Endothelial cell of umbilical vein (primary cell): ENCODE measurements at regions not wholly inside any gene's neighbourhood (a gene's known extent, or its start where the extent isn't known, plus 50 kb on each side); places are given as distances from the start of the nearest gene placed in this dataset.

Source experiments
- BruUV-seq: library from RNA; stranded (reverse); fragments of 400-500 nt; replicated peaks from 2 replicates; lab custom pipeline; 2021; lab: Mats Ljungman, UMichigan
- CTCF ChIA-PET: fragments of 300-600, 350-600 bp; sonication (Branson Sonifier 250); formaldehyde crosslinking; loops from one replicate; lab custom pipeline; 2021; ENCODE audit warnings: antibody characterized with exemption, inconsistent platforms; lab: Charles Lee
- POLR2A ChIA-PET: fragments of 300-600, 350-600 bp; sonication (Branson Sonifier 250); formaldehyde crosslinking; loops from one replicate; lab custom pipeline; 2021; ENCODE audit warnings: antibody characterized with exemption, inconsistent platforms; lab: Charles Lee
- DNase-seq: peaks from one replicate; pipeline ENCODE4 v3.0.0-alpha.2; 2011; ENCODE audit warnings: low read depth, low spot score
- FAIRE-seq: peaks from 2 replicates; lab custom pipeline; 2011; peaks lifted over from hg19 to GRCh38; lab: Jason Lieb, UNC
- H2AFZ ChIP-seq: 2 replicates; pipeline ENCODE4 v1.6.0; 2012; ENCODE audit warnings: low read depth, low read length, control low read depth, inconsistent platforms
- H3K27ac ChIP-seq: 2 replicates; pipeline ENCODE4 v1.5.1; 2011; ENCODE audit warnings: low read depth, mild to moderate bottlenecking, control low read depth, low read length, moderate library complexity; ENCODE audit not compliant: insufficient read depth
- H3K27me3 ChIP-seq, 2 experiments: 2 replicates each; pipeline versions ENCODE4 v1.6.0 to v1.6.1; 2011; ENCODE audit warnings: low read length in 2 of 2, mixed read lengths in 1 of 2; ENCODE audit not compliant: control insufficient read depth in 2 of 2, insufficient read depth in 2 of 2
- H3K36me3 ChIP-seq, 2 experiments: 2 replicates in 1 of 2; 3 replicates in 1 of 2; pipeline ENCODE4 v1.5.1; 2011; ENCODE audit warnings: low read length in 2 of 2, mild to moderate bottlenecking in 1 of 2, moderate library complexity in 1 of 2; ENCODE audit not compliant: control insufficient read depth in 2 of 2, insufficient read depth in 2 of 2; ENCODE audit errors: extremely low read depth in 1 of 2
- H3K4me1 ChIP-seq: 3 replicates; pipeline ENCODE4 v1.5.1; 2011; ENCODE audit warnings: mild to moderate bottlenecking, low read length; ENCODE audit not compliant: control insufficient read depth, insufficient read depth; ENCODE audit errors: extremely low read depth
- H3K4me2 ChIP-seq: 2 replicates; pipeline ENCODE4 v1.6.1; 2011; ENCODE audit warnings: low read length, control low read depth, mixed read lengths; ENCODE audit not compliant: insufficient read depth
- H3K4me3 ChIP-seq, 3 experiments: fragments of 200-600 bp in 1 of 3; sonication (generic), shearing (Covaris generic) in 1 of 3; replicated peaks in 1 of 3; 2 replicates each; pipeline ENCODE4 v1.5.1; 2011 to 2016; ENCODE audit warnings: control low read depth in 3 of 3, low read length in 3 of 3, mild to moderate bottlenecking in 2 of 3, inconsistent platforms in 1 of 3, low read depth in 1 of 3, moderate library complexity in 1 of 3; ENCODE audit not compliant: insufficient read depth in 1 of 3
- H3K79me2 ChIP-seq: 2 replicates; pipeline ENCODE4 v1.6.0; 2012; ENCODE audit warnings: low read length, inconsistent platforms; ENCODE audit not compliant: control insufficient read depth, insufficient read depth
- H3K9ac ChIP-seq: replicated peaks from 2 replicates; pipeline ENCODE3; 2011; ENCODE audit warnings: low read length, control low read depth; ENCODE audit not compliant: insufficient read depth; ENCODE audit errors: extremely low read depth
- H3K9me1 ChIP-seq: replicated peaks from 3 replicates; pipeline ENCODE4 v1.6.0; 2011; ENCODE audit warnings: mild to moderate bottlenecking, low read length; ENCODE audit not compliant: control insufficient read depth, insufficient read depth; ENCODE audit errors: extremely low read depth
- H3K9me3 ChIP-seq: replicated peaks from 2 replicates; pipeline ENCODE4 v1.5.1; 2012; ENCODE audit warnings: low read length, inconsistent platforms; ENCODE audit not compliant: control insufficient read depth, insufficient read depth
- H4K20me1 ChIP-seq: replicated peaks from 2 replicates; pipeline ENCODE3; 2011; ENCODE audit warnings: mild to moderate bottlenecking, low read length; ENCODE audit not compliant: control insufficient read depth, insufficient read depth; ENCODE audit errors: extremely low read depth
- CTCF ChIP-seq, 2 donors: IDR thresholded peaks; 1 replicate in 1 of 2; 2 replicates in 1 of 2; pipeline ENCODE4 v1.5.1; 2011; ENCODE audit warnings: low read length in 2 of 2, mild to moderate bottlenecking in 2 of 2, moderate library complexity in 2 of 2, control low read depth in 1 of 2, inconsistent platforms in 1 of 2, low read depth in 1 of 2; ENCODE audit not compliant: insufficient read depth in 1 of 2; ENCODE audit errors: extremely low read depth in 1 of 2
- EZH2 ChIP-seq: IDR thresholded peaks from 2 replicates; pipeline ENCODE4 v1.6.1; 2012; ENCODE audit warnings: borderline replicate concordance, low read depth, mild to moderate bottlenecking, moderate library complexity, low read length, inconsistent platforms; ENCODE audit not compliant: severe bottlenecking
- FOS ChIP-seq: IDR thresholded peaks from 2 replicates; pipeline ENCODE4 v1.6.1; 2011; ENCODE audit warnings: mild to moderate bottlenecking, low read length, moderate library complexity, borderline replicate concordance; ENCODE audit not compliant: insufficient read depth
- GATA2 ChIP-seq: IDR thresholded peaks from 2 replicates; pipeline ENCODE4 v1.7.0; 2011; ENCODE audit warnings: low read depth, mild to moderate bottlenecking, moderate library complexity, mixed read lengths, low read length; ENCODE audit not compliant: insufficient read length, insufficient read depth
- JUN ChIP-seq: IDR thresholded peaks from 2 replicates; pipeline ENCODE4 v1.6.1; 2011; ENCODE audit warnings: borderline replicate concordance, low read depth; ENCODE audit not compliant: insufficient read length, insufficient read depth
- MAX ChIP-seq: IDR thresholded peaks from 2 replicates; pipeline ENCODE4 v1.6.1; 2011; ENCODE audit not compliant: insufficient read depth, insufficient read length
- MYC ChIP-seq: IDR thresholded peaks from one replicate; pipeline ENCODE4 v1.6.1; 2011; ENCODE audit warnings: mild to moderate bottlenecking, low read depth, low read length
- POLR2A ChIP-seq: IDR thresholded peaks from 2 replicates; pipeline ENCODE4 v1.6.1; 2012; ENCODE audit warnings: low read depth, mild to moderate bottlenecking, control low read depth, low read length
- POLR2AphosphoS5 ChIP-seq: IDR thresholded peaks from 2 replicates; pipeline ENCODE4 v1.6.1; 2012; ENCODE audit warnings: low read depth, mild to moderate bottlenecking, control low read depth, low read length, moderate library complexity; ENCODE audit not compliant: insufficient read depth
- dilution Hi-C: fragments of 300-500 bp; cut with MboI; formaldehyde crosslinking; loops from one replicate; pipeline ENCODE4 v1.15.0; 2019; ENCODE audit warnings: low sequenced_read_pairs; ENCODE audit not compliant: extremely low pct_ligation_motif_present
- intact Hi-C: fragments of 100-400 bp; cut with micrococcal nuclease; formaldehyde crosslinking; loops from one replicate; pipeline ENCODE4 v1.10.0; 2022

GRCh38 chr10:89949496-89949895, 248.1 kb downstream of the KIF20B start:
- intact Hi-C loops (no loop called here), dilution Hi-C loops (no loop called here)
- Histone ChIP-seq H4K20me1 (no peaks in the 10 kb centered on the region), H3K79me2 (no peaks in the 10 kb centered on the region), H3K9ac (no peak overlapping the region), H2AFZ (no peak overlapping the region), H3K36me3 (no peaks in the 10 kb centered on the region), H3K9me3 (no peaks in the 10 kb centered on the region), H3K9me1 (no peaks in the 10 kb centered on the region), H3K27ac (no peak overlapping the region), H3K27me3 (peaks cover 0 to 4% of the 10 kb centered on the region in 2 experiments), H3K4me1 (no peaks in the 10 kb centered on the region), H3K4me3 (no peak overlapping the region), H3K4me2 (no peak overlapping the region)
- CTCF ChIA-PET = no interaction called here
- BruUV-seq = no TSS peak
- POLR2A ChIA-PET = no interaction called here
- DNase-seq = no peak
- no peak for FAIRE-seq
- TF ChIP-seq MAX (no peak), GATA2 (no peak), CTCF (IDR thresholded peaks at IDR 0.05; ENCODE audit: extremely low read depth in 1 of 2, insufficient read depth in 1 of 2, low read depth in 1 of 2, low read length in 2 of 2) (no peak), MYC (no peak), FOS (no peak), JUN (no peak), POLR2AphosphoS5 (no peak), EZH2 (no peak), POLR2A (no peak)
